AG10803 (cell line): ENCODE measurements at regions not wholly inside any gene's neighbourhood (a gene's known extent, or its start where the extent isn't known, plus 50 kb on each side); places are given as distances from the start of the nearest gene placed in this dataset.

ENCODE experiments used
- DNase-seq: peaks from one replicate; pipeline ENCODE4 v3.0.0; 2010; ENCODE audit warnings: low read depth
- H3K4me3 ChIP-seq: 2 replicates; pipeline ENCODE4 v1.5.1; 2011; ENCODE audit warnings: mild to moderate bottlenecking, low read length, control low read depth
- CTCF ChIP-seq: conservative IDR thresholded peaks from 2 replicates; pipeline ENCODE4 v1.5.1; 2011; ENCODE audit warnings: mild to moderate bottlenecking, low read length, control low read depth, inconsistent platforms

- H3K4me3 ChIP-seq = no peak overlapping the region
- no peak for TF ChIP-seq CTCF
- no peak for DNase-seq
These were observed 670.5 kb upstream of the SALL1 start for GRCh38 chr16:51821527-51821926.

GRCh38 chr16:51820176-51820575, 669.1 kb upstream of the SALL1 start:
- no peak for TF ChIP-seq CTCF
- no peak overlapping the region for H3K4me3 ChIP-seq
- no peak for DNase-seq

GRCh38 chr16:51818342-51818944, 667.4 kb upstream of the SALL1 start:
- peak; percentile 52 for DNase-seq
- TF ChIP-seq CTCF = peak; percentile 89
- no peak overlapping the region for H3K4me3 ChIP-seq

GRCh38 chr16:51816929-51817328, 665.9 kb upstream of the SALL1 start:
- DNase-seq = peak; percentile 44
- no peak for TF ChIP-seq CTCF
- no peak overlapping the region for H3K4me3 ChIP-seq

- no peak overlapping the region for H3K4me3 ChIP-seq
- TF ChIP-seq CTCF = no peak
- DNase-seq = no peak
These were observed 664.5 kb upstream of the SALL1 start for GRCh38 chr16:51815523-51815922.

- no peak for DNase-seq
- TF ChIP-seq CTCF = no peak
These were observed 663.5 kb upstream of the SALL1 start for GRCh38 chr16:51814617-51815016.

GRCh38 chr16:51813609-51814008, 662.5 kb upstream of the SALL1 start:
- no peak for TF ChIP-seq CTCF
- no peak overlapping the region for H3K4me3 ChIP-seq
- DNase-seq = no peak

More at GRCh38 chr16:51814617-51815016, 663.5 kb upstream of the SALL1 start:
- no peak overlapping the region for H3K4me3 ChIP-seq
